ENCODE measurements at regions not wholly inside any gene's neighbourhood (a gene's known extent, or its start where the extent isn't known, plus 50 kb on each side); places are given as distances from the start of the nearest gene placed in this dataset.

DNA sequence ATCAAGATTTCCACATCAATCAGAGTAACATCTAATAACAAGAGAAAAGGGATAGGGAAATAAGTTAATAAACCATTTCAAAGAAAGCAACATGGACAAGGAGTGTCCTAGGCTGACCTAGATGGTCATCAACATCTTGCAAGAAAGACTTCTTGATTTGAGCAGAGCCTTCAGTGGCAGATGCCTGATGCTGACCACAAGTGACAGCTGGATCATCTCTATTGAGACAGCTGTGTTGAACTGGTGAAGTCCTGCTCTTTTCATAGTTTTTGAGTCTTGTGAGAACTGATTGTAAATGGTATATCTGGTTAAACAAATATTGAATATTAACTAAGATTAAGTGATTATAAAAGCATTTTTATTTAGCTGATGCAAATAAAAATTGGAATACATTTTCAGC lies 1083.6 kb upstream of the LRFN5 start:
- Histone ChIP-seq H3K9ac (ENCODE audit: insufficient read depth, low read length) (no peak overlapping the region), H3K4me1 (ENCODE audit: control insufficient read depth, extremely low read depth, insufficient read depth, low read length) (no peaks in the 10 kb centered on the region), H2AFZ (ENCODE audit: low read length) (no peak overlapping the region), H3K27ac (ENCODE audit: insufficient read depth, low read length) (no peak overlapping the region), H3K79me2 (ENCODE audit: control insufficient read depth, insufficient read depth, low read length) (no peaks in the 10 kb centered on the region), H3K4me3 (replicated peaks in 1 of 4; ENCODE audit: control extremely low read depth in 1 of 4, insufficient read depth in 1 of 4, low read depth in 3 of 4, low read length in 4 of 4) (no peak overlapping the region), H3K36me3 (ENCODE audit: control insufficient read depth, insufficient read depth, low read length) (no peaks in the 10 kb centered on the region), H3K9me3 (ENCODE audit: control insufficient read depth, insufficient read depth, low read depth, low read length) (no peaks in the 10 kb centered on the region), H3K27me3 (ENCODE audit: control insufficient read depth, insufficient read depth, low read length) (no peaks in the 10 kb centered on the region), H3K4me2 (ENCODE audit: extremely low read depth, insufficient read depth, low read length) (no peak overlapping the region), H4K20me1 (ENCODE audit: control insufficient read depth, extremely low read depth, insufficient read depth, low read length) (no peaks in the 10 kb centered on the region)
- DNase-seq (ENCODE audit: low read depth in 2 of 2): no peak
- no peak for TF ChIP-seq EZH2 (IDR thresholded peaks at IDR 0.05; ENCODE audit: low read length, missing control alignments)
- TF ChIP-seq, protein P1, sequence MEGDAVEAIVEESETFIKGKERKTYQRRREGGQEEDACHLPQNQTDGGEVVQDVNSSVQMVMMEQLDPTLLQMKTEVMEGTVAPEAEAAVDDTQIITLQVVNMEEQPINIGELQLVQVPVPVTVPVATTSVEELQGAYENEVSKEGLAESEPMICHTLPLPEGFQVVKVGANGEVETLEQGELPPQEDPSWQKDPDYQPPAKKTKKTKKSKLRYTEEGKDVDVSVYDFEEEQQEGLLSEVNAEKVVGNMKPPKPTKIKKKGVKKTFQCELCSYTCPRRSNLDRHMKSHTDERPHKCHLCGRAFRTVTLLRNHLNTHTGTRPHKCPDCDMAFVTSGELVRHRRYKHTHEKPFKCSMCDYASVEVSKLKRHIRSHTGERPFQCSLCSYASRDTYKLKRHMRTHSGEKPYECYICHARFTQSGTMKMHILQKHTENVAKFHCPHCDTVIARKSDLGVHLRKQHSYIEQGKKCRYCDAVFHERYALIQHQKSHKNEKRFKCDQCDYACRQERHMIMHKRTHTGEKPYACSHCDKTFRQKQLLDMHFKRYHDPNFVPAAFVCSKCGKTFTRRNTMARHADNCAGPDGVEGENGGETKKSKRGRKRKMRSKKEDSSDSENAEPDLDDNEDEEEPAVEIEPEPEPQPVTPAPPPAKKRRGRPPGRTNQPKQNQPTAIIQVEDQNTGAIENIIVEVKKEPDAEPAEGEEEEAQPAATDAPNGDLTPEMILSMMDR (conservative IDR thresholded peaks at IDR 0.05 in 1 of 2, IDR thresholded peaks at IDR 0.05 in 1 of 2; ENCODE audit: low read depth in 1 of 2, low read length in 2 of 2): no peak

DNA sequence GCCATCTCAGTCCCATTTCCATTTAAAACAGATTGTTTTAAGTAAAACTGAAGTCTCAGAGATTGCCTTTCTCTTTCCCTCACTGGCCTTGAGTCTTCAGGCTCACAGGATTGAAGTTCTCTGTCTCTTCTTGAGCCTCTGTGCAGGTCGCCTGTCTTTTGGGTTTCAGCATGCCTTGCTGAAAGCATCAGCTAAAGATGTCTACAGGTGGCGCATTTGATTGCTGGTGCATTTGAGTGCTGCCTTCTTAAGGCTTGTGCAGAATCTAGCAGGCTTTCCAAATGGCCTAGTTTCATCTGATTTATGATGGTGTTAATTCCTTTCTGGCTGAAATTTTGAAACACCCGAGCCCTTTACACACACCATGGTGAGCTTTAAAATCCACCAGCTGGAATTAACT lies 1062.2 kb upstream of the FBXO33 start:
- Histone ChIP-seq H3K4me1 (ENCODE audit: control insufficient read depth, extremely low read depth, insufficient read depth, low read length) (no peaks in the 10 kb centered on the region), H3K27me3 (ENCODE audit: control insufficient read depth, insufficient read depth, low read length) (no peaks in the 10 kb centered on the region), H3K4me3 (replicated peaks in 1 of 4; ENCODE audit: control extremely low read depth in 1 of 4, insufficient read depth in 1 of 4, low read depth in 3 of 4, low read length in 4 of 4) (no peak overlapping the region), H3K9me3 (ENCODE audit: control insufficient read depth, insufficient read depth, low read depth, low read length) (no peaks in the 10 kb centered on the region), H2AFZ (ENCODE audit: low read length) (no peak overlapping the region), H3K9ac (ENCODE audit: insufficient read depth, low read length) (no peak overlapping the region), H3K4me2 (ENCODE audit: extremely low read depth, insufficient read depth, low read length) (no peak overlapping the region), H4K20me1 (ENCODE audit: control insufficient read depth, extremely low read depth, insufficient read depth, low read length) (no peaks in the 10 kb centered on the region), H3K79me2 (ENCODE audit: control insufficient read depth, insufficient read depth, low read length) (no peaks in the 10 kb centered on the region), H3K36me3 (ENCODE audit: control insufficient read depth, insufficient read depth, low read length) (no peaks in the 10 kb centered on the region), H3K27ac (ENCODE audit: insufficient read depth, low read length) (no peak overlapping the region)
- TF ChIP-seq EZH2 (IDR thresholded peaks at IDR 0.05; ENCODE audit: low read length, missing control alignments): no peak
- TF ChIP-seq, protein P1 (conservative IDR thresholded peaks at IDR 0.05 in 1 of 2, IDR thresholded peaks at IDR 0.05 in 1 of 2; ENCODE audit: low read depth in 1 of 2, low read length in 2 of 2): no peak
- DNase-seq (ENCODE audit: low read depth in 2 of 2): no peak

DNA sequence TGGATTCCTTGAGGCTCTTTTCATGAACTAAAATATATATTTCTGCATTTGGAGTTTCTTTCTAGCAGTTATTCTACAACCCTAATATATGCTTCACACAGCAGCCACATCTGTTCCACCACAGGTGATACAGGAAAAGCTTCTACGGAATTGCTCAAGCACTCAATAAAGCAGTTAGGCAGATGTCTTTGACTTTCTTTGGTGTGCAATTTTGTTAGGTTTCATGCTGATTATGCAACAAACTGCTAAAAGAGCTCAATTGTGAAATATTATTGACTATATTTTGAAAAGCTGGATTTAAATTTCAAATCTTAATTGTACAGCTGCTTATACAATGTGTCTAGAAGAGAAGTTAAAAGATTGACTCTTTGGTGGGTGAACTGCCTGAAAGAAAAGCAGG lies 1055.6 kb upstream of the FBXO33 start:
- no peaks in the 10 kb centered on the region for H3K27me3 ChIP-seq (ENCODE audit: control insufficient read depth, insufficient read depth, low read length)
- H2AFZ ChIP-seq (ENCODE audit: low read length): no peak overlapping the region
- no peak overlapping the region for H3K4me3 ChIP-seq (replicated peaks in 1 of 4; ENCODE audit: control extremely low read depth in 1 of 4, insufficient read depth in 1 of 4, low read depth in 3 of 4, low read length in 4 of 4)
- no peaks in the 10 kb centered on the region for H3K4me1 ChIP-seq (ENCODE audit: control insufficient read depth, extremely low read depth, insufficient read depth, low read length)
- TF ChIP-seq, protein P1 (conservative IDR thresholded peaks at IDR 0.05 in 1 of 2, IDR thresholded peaks at IDR 0.05 in 1 of 2; ENCODE audit: low read depth in 1 of 2, low read length in 2 of 2): no peak
- no peak for TF ChIP-seq EZH2 (IDR thresholded peaks at IDR 0.05; ENCODE audit: low read length, missing control alignments)
- no peaks in the 10 kb centered on the region for H3K9me3 ChIP-seq (ENCODE audit: control insufficient read depth, insufficient read depth, low read depth, low read length)
- H3K79me2 ChIP-seq (ENCODE audit: control insufficient read depth, insufficient read depth, low read length): no peaks in the 10 kb centered on the region
- H3K36me3 ChIP-seq (ENCODE audit: control insufficient read depth, insufficient read depth, low read length): no peaks in the 10 kb centered on the region
- no peak for DNase-seq (ENCODE audit: low read depth in 2 of 2)
- H3K4me2 ChIP-seq (ENCODE audit: extremely low read depth, insufficient read depth, low read length): no peak overlapping the region
- no peaks in the 10 kb centered on the region for H4K20me1 ChIP-seq (ENCODE audit: control insufficient read depth, extremely low read depth, insufficient read depth, low read length)
- H3K27ac ChIP-seq (ENCODE audit: insufficient read depth, low read length): no peak overlapping the region
- no peak overlapping the region for H3K9ac ChIP-seq (ENCODE audit: insufficient read depth, low read length)

Measured in fibroblast of lung (primary cell).